Activated CD4-positive, alpha-beta T cell treated with anti-CD3 and anti-CD28 coated beads, Interleukin-2, amount 50 U/mL, for 24 hours (primary cell): ENCODE measurements at regions not wholly inside any gene's neighbourhood (a gene's known extent, or its start where the extent isn't known, plus 50 kb on each side); places are given as distances from the start of the nearest gene placed in this dataset.

Experiments
- DNase-seq, 2 donors: peaks; one replicate each; pipeline ENCODE4 v3.0.0-alpha.2; 2020; ENCODE audit warnings: low read depth in 1 of 2, low spot score in 1 of 2

DNA sequence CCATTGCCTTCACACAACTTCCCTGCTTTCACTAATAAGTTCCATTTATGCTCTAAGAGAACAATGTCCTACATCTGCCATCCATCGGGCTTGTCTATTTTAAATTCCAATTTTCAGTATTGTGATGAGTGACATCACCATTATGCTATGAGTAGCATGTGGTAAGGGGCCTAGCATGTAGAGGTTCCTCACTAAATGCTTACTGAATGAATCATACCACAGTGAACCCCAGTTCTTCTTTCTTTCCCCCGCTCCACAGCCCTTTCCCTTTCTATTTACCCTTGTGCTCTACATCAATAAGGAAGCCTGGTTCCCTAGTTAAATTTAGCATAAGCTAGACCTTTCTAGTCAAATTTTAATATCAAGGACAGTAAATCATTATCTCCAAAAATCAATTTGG is 195.0 kb upstream of the RGS18 start:
- DNase-seq: no peak

DNA sequence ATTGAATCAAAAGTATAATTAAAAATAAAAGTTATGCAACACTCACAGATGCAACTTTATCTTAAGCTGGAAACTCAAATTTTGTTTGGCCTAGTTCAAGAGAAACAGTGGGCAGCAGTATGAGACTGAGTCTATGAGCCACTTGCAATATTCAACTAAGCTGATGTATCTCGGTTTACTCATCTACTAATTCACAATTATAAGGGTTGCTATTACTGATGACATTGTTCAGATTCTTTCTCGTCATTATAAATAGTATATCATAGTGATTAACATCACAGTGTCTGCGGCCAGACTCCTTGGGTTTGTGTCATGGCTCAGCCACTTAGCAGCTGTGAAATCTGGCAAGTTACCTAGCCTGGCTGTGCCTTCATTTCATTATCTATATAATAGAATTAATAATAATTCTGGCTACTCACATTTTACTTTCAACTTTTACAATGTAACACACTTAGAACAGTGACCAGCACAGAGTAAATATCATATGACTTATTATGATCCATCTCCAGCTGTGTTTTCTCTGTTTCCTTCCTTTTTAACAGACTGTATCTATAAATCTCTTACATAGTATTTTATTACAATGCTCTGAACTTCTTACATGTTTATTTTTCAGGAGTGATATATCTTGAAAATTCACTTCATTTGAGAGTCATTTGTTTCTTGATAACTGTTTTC is 194.3 kb upstream of the RGS18 start:
- DNase-seq: no peak

GRCh38 chr1:191969290-191969689 is 189.0 kb upstream of the RGS18 start:
- DNase-seq: no peak

- DNase-seq: no peak
Observed at GRCh38 chr1:191970116-191970515, 188.1 kb upstream of the RGS18 start.

DNA sequence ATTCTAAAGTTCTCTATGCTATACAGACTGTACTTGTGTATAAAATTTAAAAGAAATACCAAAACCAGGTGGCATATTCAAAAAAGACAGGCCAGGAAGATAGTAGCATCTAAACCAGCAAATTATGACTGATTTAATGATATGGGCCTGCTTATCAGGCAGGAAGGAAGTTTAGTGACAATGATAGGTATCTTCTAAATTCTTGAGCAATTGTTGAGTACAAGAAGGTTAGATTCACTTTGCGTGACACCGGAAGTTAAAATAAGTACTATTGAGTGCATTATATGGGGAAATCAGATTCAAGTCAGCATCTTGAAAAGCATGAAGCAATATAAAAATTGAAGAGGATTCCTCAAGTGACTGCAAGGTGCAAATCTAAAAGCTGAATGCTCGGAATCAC is 186.8 kb upstream of the RGS18 start:
- DNase-seq: no peak

GRCh38 chr1:191974004-191974403 is 184.3 kb upstream of the RGS18 start:
- DNase-seq: no peak

DNA sequence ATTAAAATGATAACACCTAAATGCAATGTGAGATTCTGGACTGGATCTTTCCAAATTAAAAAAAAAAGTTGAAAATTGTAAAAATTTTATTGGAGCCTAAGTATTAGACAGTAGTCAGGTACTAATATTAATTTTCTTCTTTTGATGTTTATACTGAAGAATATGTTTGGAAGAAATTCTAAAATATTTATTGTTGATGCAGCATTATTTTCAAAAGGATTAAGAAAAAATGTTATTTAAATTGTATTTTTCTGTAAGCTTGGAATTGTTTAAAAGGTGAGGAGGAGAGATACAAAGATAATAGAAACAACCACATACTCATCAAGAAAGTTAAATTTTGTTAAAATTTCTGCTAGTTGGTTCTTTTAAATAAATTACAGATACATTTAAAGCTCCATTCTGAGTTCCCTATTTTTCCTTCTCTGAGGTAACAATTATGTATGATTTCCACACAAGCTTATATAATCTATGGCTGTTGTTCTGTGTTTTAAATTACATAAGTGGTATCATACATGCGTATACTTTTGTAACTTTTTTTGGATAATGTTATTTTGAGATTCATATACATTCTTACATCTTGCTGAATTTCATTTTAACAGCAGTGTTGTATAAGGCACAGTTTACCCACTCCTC is 180.3 kb upstream of the RGS18 start:
- no peak for DNase-seq

DNA sequence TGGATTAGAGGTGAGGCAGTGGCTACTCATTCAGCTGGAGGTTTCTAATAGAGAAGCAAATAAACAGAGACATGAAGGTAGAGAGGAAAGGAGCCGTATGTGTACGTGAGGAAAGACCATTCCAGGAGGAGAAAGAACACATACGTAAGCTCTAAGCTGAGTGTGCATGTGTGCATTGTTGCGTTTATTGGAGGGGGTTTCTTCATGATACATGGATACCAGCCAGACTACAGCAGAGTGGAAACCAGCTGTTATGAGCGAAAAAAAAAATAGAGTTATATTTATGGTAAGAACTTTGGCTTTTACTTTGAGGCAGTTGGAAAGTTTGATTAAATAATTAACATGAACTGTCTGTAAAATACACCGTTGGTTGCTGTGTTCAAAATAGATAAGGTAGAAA is 173.4 kb upstream of the RGS18 start:
- no peak for DNase-seq

DNA sequence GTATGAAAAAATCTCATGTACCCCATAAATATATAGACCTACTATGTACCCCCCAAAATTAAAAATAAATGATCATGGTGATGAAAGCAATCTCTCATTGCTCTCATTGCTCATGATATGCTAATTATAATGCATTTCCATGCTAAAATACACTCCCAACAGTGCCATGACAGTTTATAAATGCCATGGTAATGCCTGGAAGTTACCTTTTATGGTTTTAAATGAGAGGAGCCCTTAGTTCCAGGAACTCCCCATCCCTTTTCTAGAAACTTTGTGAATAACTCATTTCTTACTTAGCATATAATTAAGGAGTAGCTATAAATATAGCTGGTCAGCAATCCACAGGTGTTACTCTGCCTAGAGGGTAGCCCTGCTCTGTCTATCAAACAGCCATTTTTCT is 166.1 kb upstream of the RGS18 start:
- no peak for DNase-seq

DNA sequence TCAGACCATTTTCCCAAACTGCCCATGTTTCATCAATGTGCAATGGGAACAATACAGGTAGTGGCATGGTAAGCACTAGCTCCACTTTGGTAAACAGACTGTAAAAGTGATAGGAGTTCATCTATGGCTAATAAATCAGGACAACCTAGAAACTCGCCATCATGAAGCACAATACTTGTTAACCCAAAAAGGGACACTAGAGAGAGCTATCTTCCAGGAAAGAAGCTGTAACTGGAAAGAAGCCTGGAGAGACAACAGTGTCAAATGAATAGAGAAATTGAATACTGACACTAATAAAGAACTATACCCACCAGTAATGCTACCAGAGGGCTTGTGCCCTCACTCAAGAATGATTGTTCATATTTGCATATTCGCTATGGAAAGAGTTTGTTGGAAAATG is 164.7 kb upstream of the RGS18 start:
- no peak for DNase-seq

DNA sequence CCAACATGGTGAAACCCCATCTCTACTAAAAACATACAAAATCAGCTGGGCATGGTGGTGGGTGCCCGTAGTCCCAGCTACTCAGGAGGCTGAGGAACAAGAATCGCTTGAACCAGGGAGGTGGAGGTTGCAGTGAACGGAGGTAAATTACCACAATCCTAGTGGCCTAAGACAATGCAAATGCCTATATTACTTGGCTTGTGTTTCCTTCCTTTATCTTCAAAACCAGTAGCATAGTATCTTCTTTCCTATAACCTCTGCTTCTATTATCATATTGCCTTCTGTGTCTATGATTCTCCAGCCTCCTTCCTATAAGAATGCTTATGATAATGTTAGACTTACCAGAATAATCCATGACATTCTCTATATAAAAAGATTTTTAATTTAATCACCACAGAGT is 156.2 kb upstream of the RGS18 start:
- DNase-seq: no peak

DNA sequence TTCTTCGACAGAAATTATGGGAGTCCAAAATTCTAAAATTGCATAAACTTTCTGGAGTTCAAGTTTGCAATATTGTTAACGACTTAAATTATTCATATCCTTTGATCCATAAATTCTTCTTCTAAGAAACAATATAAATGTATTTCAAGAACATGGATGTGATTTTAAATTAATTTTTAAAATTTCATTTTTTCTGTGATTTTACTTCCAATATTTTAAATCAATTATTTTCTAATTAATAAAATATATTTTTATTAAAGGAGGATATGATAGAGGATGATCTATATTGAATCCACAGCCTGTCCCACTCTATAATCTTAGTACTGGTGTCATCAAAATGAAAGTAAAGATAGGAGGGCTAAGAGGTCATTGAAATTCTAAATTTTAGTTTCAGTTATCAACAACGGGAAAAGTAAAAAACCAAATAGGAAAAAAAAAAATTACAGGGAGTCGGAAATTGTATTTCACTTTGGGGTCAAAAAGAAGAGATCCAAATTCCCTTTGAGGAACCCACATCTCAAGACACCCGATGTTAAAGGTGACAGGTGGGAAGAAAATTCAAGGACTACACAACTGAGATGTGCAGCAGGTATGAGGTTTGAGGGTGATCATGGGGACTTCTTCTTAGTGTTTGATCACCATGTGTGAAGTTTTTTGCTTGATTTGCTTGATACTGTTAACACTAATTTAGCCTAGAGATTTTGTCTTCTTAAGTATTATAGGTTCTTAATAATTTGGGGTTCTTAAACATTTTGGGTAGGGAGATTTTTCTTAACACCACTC is 154.8 kb upstream of the RGS18 start:
- no peak for DNase-seq

DNA sequence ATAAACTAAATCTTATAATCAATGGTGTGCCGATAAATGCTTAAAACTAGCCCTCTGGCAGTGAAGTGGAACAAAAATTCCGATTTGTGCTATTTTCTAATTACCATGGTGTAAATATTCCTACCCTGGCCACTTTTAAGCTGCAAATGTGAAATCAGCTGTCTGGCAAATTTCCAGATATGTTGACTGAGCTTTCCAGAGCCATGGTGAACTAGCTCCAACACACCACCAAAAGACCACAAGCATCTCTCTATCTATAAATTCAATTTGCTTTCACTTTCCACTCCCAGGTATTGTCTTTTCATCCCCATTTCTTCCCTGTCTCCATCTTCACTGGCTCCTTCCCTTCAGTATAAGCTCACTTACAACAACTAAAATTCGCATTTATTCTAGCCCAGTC is 152.3 kb upstream of the RGS18 start:
- DNase-seq: no peak

GRCh38 chr1:192008281-192008825 is 149.9 kb upstream of the RGS18 start:
- DNase-seq: no peak

DNA sequence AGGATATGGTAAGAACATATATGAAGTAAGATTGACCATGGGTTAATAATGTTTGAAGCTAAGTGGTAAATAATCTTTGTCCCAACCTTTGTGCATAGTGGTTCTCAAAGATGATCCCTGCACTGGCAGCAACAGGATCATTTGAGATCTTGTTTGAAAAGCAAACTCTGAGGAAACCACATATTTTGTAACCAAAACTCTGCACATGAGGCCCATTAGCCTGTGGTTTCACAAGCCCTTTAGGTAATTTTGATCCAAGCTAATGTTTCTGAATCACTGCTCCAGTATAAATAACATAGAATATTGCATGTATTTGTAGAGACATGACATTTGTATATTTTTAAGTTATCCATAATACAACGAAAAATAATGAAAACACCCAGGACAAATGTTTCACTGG is 147.9 kb upstream of the RGS18 start:
- no peak for DNase-seq

GRCh38 chr1:192011525-192011924 is 146.7 kb upstream of the RGS18 start:
- no peak for DNase-seq

GRCh38 chr1:192022827-192023226 is 135.4 kb upstream of the RGS18 start:
- no peak for DNase-seq

GRCh38 chr1:192024881-192025280 is 133.4 kb upstream of the RGS18 start:
- DNase-seq: no peak

- no peak for DNase-seq
Observed at GRCh38 chr1:192038567-192038966, 119.7 kb upstream of the RGS18 start.

GRCh38 chr1:192045131-192045530 is 113.1 kb upstream of the RGS18 start:
- DNase-seq: no peak

DNA sequence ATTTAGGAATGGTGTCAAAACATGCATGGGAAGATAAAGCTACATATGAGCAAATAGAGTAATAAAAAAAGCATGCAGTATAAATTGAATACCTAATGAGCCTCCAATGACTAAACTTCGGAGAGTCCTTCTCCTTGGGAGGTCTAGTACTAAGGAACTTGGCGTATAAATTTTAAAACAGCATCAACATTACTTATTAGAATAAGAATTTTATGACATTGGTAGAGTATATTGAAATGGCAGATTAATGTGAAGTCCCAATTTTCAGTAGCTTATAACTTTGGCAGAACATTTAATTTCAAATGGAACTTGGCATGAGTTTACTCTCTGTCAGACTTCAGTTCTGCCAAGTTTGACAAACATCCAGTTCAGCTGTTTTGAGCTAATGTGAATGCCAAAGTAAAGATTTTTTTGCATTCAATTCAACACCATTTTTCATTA is 104.7 kb upstream of the RGS18 start:
- no peak for DNase-seq

- no peak for DNase-seq
Observed at GRCh38 chr1:192057766-192058165, 100.5 kb upstream of the RGS18 start.
